Retinal pigment epithelial cell (primary cell): ENCODE measurements at regions not wholly inside any gene's neighbourhood (a gene's known extent, or its start where the extent isn't known, plus 50 kb on each side); places are given as distances from the start of the nearest gene placed in this dataset.

Experiments used
- DNase-seq: peaks from one replicate; pipeline ENCODE4 v3.0.0-alpha.2; 2010; ENCODE audit warnings: low read depth
- H3K4me3 ChIP-seq: 2 replicates; pipeline ENCODE4 v1.5.1; 2011; ENCODE audit warnings: mild to moderate bottlenecking, low read length, control low read depth, moderate library complexity
- CTCF ChIP-seq: conservative IDR thresholded peaks from 2 replicates; pipeline ENCODE4 v1.5.1; 2011; ENCODE audit warnings: low read depth, low read length, control low read depth, inconsistent platforms

GRCh38 chr16:54597222-54597621, 310.6 kb upstream of the IRX3 start:
- H3K4me3 ChIP-seq: no peak overlapping the region
- no peak for DNase-seq

GRCh38 chr16:54595621-54596020, 309.0 kb upstream of the IRX3 start:
- H3K4me3 ChIP-seq: no peak overlapping the region
- no peak for DNase-seq
- no peak for TF ChIP-seq CTCF

More at GRCh38 chr16:54597222-54597621, 310.6 kb upstream of the IRX3 start:
- TF ChIP-seq CTCF: no peak

GRCh38 chr16:54594601-54595391, 308.2 kb upstream of the IRX3 start:
- H3K4me3 ChIP-seq: no peak overlapping the region
- DNase-seq: no peak
- TF ChIP-seq CTCF: no peak

- DNase-seq: no peak
- H3K4me3 ChIP-seq: no peak overlapping the region
- TF ChIP-seq CTCF: no peak
Observed at GRCh38 chr16:54591816-54592246, 305.2 kb upstream of the IRX3 start.

- DNase-seq: no peak
- H3K4me3 ChIP-seq: no peak overlapping the region
- TF ChIP-seq CTCF: no peak
Observed at GRCh38 chr16:54590836-54591235, 304.2 kb upstream of the IRX3 start.

GRCh38 chr16:54589326-54589725, 302.7 kb upstream of the IRX3 start:
- no peak for TF ChIP-seq CTCF
- no peak for DNase-seq

GRCh38 chr16:54588026-54588425, 301.4 kb upstream of the IRX3 start:
- no peak for DNase-seq
- no peak for TF ChIP-seq CTCF

More at GRCh38 chr16:54589326-54589725, 302.7 kb upstream of the IRX3 start:
- no peak overlapping the region for H3K4me3 ChIP-seq

More at GRCh38 chr16:54588026-54588425, 301.4 kb upstream of the IRX3 start:
- no peak overlapping the region for H3K4me3 ChIP-seq
